Caco-2 (cell line): ENCODE measurements at regions not wholly inside any gene's neighbourhood (a gene's known extent, or its start where the extent isn't known, plus 50 kb on each side); places are given as distances from the start of the nearest gene placed in this dataset.

Experiments
- BruUV-seq: library from RNA; stranded (reverse); fragments of 400-500 nt; replicated peaks from 2 replicates; lab custom pipeline; 2021; lab: Mats Ljungman, UMichigan
- CTCF ChIA-PET: fragments of 300-600 bp; sonication (Branson Sonifier 250); formaldehyde crosslinking; loops from one replicate; lab custom pipeline; 2022; ENCODE audit warnings: antibody characterized with exemption; lab: Charles Lee
- POLR2A ChIA-PET: fragments of 300-600 bp; sonication (Branson Sonifier 250); formaldehyde crosslinking; loops from one replicate; lab custom pipeline; 2022; ENCODE audit warnings: antibody characterized with exemption; lab: Charles Lee
- DNase-seq, 2 experiments: peaks; one replicate each; pipeline versions ENCODE4 v3.0.0 to v3.0.0-alpha.2; 2020 to 2022
- H3K27me3 ChIP-seq: replicated peaks from 2 replicates; pipeline ENCODE4 v1.6.0; 2011; ENCODE audit warnings: low read length; ENCODE audit not compliant: control insufficient read depth, insufficient read depth
- H3K36me3 ChIP-seq: 2 replicates; pipeline ENCODE4 v1.5.1; 2011; ENCODE audit warnings: low read length; ENCODE audit not compliant: control insufficient read depth, insufficient read depth
- H3K4me1 ChIP-seq: fragments of 250-450 bp; sonication (Bioruptor Pico); 2 replicates; pipeline ENCODE4 v1.5.1; 2020; ENCODE audit warnings: mild to moderate bottlenecking
- H3K4me3 ChIP-seq: 2 replicates; pipeline ENCODE4 v1.5.1; 2011; ENCODE audit warnings: low read depth, mild to moderate bottlenecking, control low read depth, low read length
- H3K9me3 ChIP-seq: fragments of 250-450 bp; sonication (Bioruptor Pico); 2 replicates; pipeline ENCODE4 v1.5.1; 2020; ENCODE audit warnings: mild to moderate bottlenecking, moderate library complexity
- H3K27ac Mint-ChIP-seq: one replicate; pipeline ENCODE4 v1.8.0; 2022; ENCODE audit warnings: mixed read lengths; ENCODE audit not compliant: unreplicated experiment
- H3K27me3 Mint-ChIP-seq: one replicate; pipeline ENCODE4 v1.8.0; 2022; ENCODE audit warnings: mixed read lengths; ENCODE audit not compliant: insufficient read depth, unreplicated experiment
- H3K36me3 Mint-ChIP-seq: one replicate; pipeline ENCODE4 v1.8.0; 2022; ENCODE audit warnings: mild to moderate bottlenecking, mixed read lengths; ENCODE audit not compliant: insufficient read depth, unreplicated experiment
- H3K4me1 Mint-ChIP-seq: one replicate; pipeline ENCODE4 v1.8.0; 2022; ENCODE audit warnings: low read depth, mixed read lengths; ENCODE audit not compliant: unreplicated experiment
- H3K4me3 Mint-ChIP-seq: one replicate; pipeline ENCODE4 v1.8.0; 2022; ENCODE audit warnings: mild to moderate bottlenecking, moderate library complexity, mixed read lengths; ENCODE audit not compliant: unreplicated experiment
- H3K9me3 Mint-ChIP-seq: one replicate; pipeline ENCODE4 v1.8.0; 2022; ENCODE audit warnings: mixed read lengths; ENCODE audit not compliant: unreplicated experiment
- CTCF ChIP-seq, 2 experiments: fragments of 200-600 bp in 1 of 2; IDR thresholded peaks; 1 replicate in 1 of 2; 2 replicates in 1 of 2; pipeline versions ENCODE4 v1.5.1 to v1.8.0; 2011 to 2022; ENCODE audit warnings: antibody characterized with exemption in 1 of 2, control low read depth in 1 of 2, inconsistent platforms in 1 of 2, low read depth in 1 of 2, low read length in 1 of 2, mild to moderate bottlenecking in 1 of 2, moderate library complexity in 1 of 2; ENCODE audit not compliant: insufficient read depth in 1 of 2, severe bottlenecking in 1 of 2, unreplicated experiment in 1 of 2
- intact Hi-C: fragments of 100-400 bp; cut with micrococcal nuclease; formaldehyde crosslinking; loops from one replicate; pipeline ENCODE4 v1.10.0; 2022; ENCODE audit not compliant: unreplicated experiment

GRCh38 chr14:101082436-101083384 is 179.2 kb upstream of the RTL1 start:
- no peaks in the 10 kb centered on the region for H3K4me1 Mint-ChIP-seq
- Histone ChIP-seq H3K9me3 (no peaks in the 10 kb centered on the region), H3K27me3 (no peaks in the 10 kb centered on the region), H3K4me3 (no peak overlapping the region), H3K36me3 (no peaks in the 10 kb centered on the region), H3K4me1 (no peaks in the 10 kb centered on the region)
- ChIA-PET POLR2A (no interaction called here), CTCF (no interaction called here)
- no peaks in the 10 kb centered on the region for H3K36me3 Mint-ChIP-seq
- H3K27ac Mint-ChIP-seq, result no peak overlapping the region
- peaks cover 7% of the 10 kb centered on the region for H3K27me3 Mint-ChIP-seq
- no peak for TF ChIP-seq CTCF (IDR thresholded peaks at IDR 0.05; ENCODE audit: insufficient read depth in 1 of 2, low read depth in 1 of 2, low read length in 1 of 2, severe bottlenecking in 1 of 2, unreplicated experiment in 1 of 2)
- no peak overlapping the region for H3K4me3 Mint-ChIP-seq
- intact Hi-C loops, result no loop called here
- BruUV-seq, result no TSS peak
- H3K9me3 Mint-ChIP-seq, result no peaks in the 10 kb centered on the region
- no peak for DNase-seq

- H3K4me1 Mint-ChIP-seq, result no peaks in the 10 kb centered on the region
- no peaks in the 10 kb centered on the region for H3K9me3 Mint-ChIP-seq
- no peak for DNase-seq
- H3K9me3 ChIP-seq, result no peaks in the 10 kb centered on the region
- no peak for TF ChIP-seq CTCF (IDR thresholded peaks at IDR 0.05; ENCODE audit: insufficient read depth in 1 of 2, low read depth in 1 of 2, low read length in 1 of 2, severe bottlenecking in 1 of 2, unreplicated experiment in 1 of 2)
- H3K27me3 Mint-ChIP-seq, result peaks cover 3% of the 10 kb centered on the region
- H3K4me3 Mint-ChIP-seq, result no peak overlapping the region
- H3K36me3 ChIP-seq, result no peaks in the 10 kb centered on the region
- ChIA-PET POLR2A (no interaction called here), CTCF (no interaction called here)
- no peaks in the 10 kb centered on the region for H3K36me3 Mint-ChIP-seq
- H3K4me1 ChIP-seq, result no peaks in the 10 kb centered on the region
- no peaks in the 10 kb centered on the region for H3K27me3 ChIP-seq
- BruUV-seq, result no TSS peak
- intact Hi-C loops, result no loop called here
- no peak overlapping the region for H3K4me3 ChIP-seq
- H3K27ac Mint-ChIP-seq, result no peak overlapping the region
These were observed 180.3 kb upstream of the RTL1 start for GRCh38 chr14:101083564-101084435.

GRCh38 chr14:101084436-101084826 is 180.9 kb upstream of the RTL1 start:
- CTCF ChIA-PET, result no interaction called here
- no peaks in the 10 kb centered on the region for H3K9me3 Mint-ChIP-seq
- no peak for TF ChIP-seq CTCF (IDR thresholded peaks at IDR 0.05; ENCODE audit: insufficient read depth in 1 of 2, low read depth in 1 of 2, low read length in 1 of 2, severe bottlenecking in 1 of 2, unreplicated experiment in 1 of 2)
- H3K27ac Mint-ChIP-seq, result no peak overlapping the region
- no peaks in the 10 kb centered on the region for H3K36me3 Mint-ChIP-seq
- Histone ChIP-seq H3K9me3 (no peaks in the 10 kb centered on the region), H3K4me1 (no peaks in the 10 kb centered on the region), H3K27me3 (no peaks in the 10 kb centered on the region), H3K36me3 (no peaks in the 10 kb centered on the region), H3K4me3 (no peak overlapping the region)
- DNase-seq, result no peak
- intact Hi-C loops, result no loop called here
- H3K4me1 Mint-ChIP-seq, result no peaks in the 10 kb centered on the region
- BruUV-seq, result no TSS peak
- POLR2A ChIA-PET, result no interaction called here
- peaks cover 3% of the 10 kb centered on the region for H3K27me3 Mint-ChIP-seq
- no peak overlapping the region for H3K4me3 Mint-ChIP-seq
